ENCODE measurements at regions not wholly inside any gene's neighbourhood (a gene's known extent, or its start where the extent isn't known, plus 50 kb on each side); places are given as distances from the start of the nearest gene placed in this dataset.

DNA sequence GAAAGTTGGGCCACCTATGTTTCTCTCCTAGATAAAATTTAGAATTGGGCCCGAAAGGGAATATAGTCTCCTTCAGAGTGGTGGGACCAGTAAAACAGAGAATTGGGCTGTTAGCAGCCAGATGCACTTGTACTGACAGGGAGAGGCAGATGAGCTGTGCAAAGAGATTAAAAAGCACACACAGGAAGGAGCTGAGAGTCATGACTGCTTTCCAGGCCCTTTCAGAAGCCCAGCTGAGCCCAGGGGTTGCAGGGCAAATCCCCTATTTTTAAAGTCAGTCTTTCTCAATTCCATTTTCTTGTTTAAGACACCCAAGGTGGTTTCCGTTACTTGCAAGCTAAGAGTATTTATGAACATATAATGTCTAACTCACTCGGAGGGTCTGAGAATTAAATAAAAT lies 130.4 kb downstream of the PRELID2 start:
- TF ChIP-seq EZH2 (IDR thresholded peaks at IDR 0.05) (no peak), POLR2AphosphoS5 (IDR thresholded peaks at IDR 0.05; ENCODE audit: borderline replicate concordance, low read depth, low read length) (no peak), FOXP2 (optimal IDR thresholded peaks at IDR 0.05; ENCODE audit: control extremely low read depth, extremely low read length, insufficient read depth) (no peak)

Data from SK-N-MC (cell line).